Activated CD8-positive, alpha-beta memory T cell treated with anti-CD3 and anti-CD28 coated beads, Interleukin-2, amount 50 U/mL, for 1 hour (primary cell): ENCODE measurements at regions not wholly inside any gene's neighbourhood (a gene's known extent, or its start where the extent isn't known, plus 50 kb on each side); places are given as distances from the start of the nearest gene placed in this dataset.

Experiments
- DNase-seq: peaks from one replicate; pipeline ENCODE4 v3.0.0-alpha.2; 2020; ENCODE audit errors: extremely low read depth

DNA sequence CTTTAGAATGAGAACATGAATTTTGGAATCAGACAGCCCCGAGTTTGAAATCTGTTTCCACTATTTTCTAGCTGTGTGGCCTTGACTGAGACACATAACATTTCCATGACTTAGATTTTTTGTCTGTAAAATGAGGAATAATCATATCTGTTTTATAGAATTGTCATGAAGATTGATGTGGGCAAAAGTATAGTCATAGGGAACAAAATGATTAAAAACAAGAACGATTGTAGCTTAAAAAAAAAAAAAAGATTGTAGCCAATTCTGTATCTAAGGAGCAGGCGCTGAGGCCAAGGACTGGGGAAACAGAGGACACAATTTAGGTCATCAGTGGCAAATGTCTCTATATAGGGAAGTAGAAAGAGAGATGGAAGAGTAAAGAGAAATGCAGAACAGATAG, 201.6 kb upstream of the C1QTNF7 start:
- no peak for DNase-seq

DNA sequence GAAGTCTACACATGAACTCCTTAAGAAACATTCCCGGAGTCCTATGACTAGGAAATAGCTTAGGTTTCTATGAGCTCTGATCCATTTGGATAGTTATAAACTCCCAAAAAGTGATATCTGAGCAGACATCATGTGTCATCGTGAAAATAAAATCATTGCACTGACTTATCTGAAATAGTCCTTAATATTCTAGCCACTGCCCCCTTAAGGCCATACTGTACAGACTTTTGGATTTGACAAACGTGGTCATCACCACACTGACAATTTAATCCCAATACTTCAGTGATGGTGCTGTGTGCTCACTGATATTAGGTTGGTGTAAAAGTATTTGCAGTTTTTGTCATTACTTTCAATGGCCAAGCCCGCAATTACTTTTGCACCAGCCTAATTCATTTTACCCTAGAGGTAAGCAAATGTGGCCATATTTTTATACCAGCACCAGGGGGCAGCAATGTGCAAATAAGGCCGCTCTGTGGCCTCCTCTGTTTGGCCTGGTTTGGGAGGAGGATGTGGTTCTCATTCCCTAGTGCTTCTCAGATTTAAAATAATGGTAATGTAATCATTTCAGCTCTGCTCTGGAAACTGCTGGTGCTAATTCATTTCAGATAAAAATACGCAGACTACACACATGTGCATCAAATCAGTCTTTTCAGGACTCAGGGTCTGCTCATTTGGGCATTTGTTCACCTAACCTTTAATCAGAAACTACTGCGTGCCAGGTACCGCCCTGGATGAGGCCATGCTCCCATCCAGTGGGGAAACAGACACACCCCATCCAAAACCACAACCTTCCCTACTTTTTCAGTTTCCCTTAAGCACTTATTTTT, 196.4 kb upstream of the C1QTNF7 start:
- DNase-seq, result peak; percentile 39

DNA sequence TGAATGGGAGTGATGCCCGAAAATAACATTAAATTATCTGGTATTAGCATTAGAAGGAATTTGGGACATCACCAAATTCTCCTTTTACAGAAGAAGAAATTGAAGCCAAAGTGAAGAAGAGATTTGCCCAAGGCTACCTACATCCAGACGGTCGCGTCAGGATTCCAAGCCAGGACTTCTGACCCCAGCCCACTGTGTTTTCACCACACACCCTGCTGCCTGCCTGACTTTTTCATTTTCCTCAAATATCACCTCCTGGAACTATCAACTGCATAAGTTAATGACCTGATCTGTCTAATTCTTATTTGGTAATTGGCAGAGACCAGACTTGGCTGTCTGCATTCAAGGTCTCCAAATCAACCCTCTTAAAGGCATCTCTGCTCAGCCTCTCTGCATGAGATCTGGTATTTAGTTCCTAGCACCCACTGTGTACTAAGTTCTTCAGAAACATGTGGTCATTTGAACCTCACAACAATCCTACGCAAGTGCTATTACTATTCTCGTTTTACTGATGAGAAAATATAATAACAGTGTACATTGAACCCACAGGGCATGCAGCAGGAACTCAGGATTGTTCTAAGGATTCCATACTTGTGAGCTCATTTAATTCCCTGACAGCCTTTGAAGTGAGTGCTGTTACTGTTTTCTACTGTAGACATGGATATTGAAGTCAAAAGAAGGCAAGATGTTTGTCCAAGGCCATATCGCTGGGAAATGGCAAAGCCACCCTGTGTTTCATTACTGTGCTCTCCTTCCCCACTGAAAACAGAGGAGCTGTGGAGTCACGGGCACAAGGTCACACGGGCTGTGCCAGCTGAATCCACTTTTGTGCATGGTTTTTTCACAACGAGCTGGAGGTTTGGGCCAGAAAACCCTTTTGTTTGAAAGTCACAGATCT, 195.2 kb upstream of the C1QTNF7 start:
- DNase-seq, result no peak

DNA sequence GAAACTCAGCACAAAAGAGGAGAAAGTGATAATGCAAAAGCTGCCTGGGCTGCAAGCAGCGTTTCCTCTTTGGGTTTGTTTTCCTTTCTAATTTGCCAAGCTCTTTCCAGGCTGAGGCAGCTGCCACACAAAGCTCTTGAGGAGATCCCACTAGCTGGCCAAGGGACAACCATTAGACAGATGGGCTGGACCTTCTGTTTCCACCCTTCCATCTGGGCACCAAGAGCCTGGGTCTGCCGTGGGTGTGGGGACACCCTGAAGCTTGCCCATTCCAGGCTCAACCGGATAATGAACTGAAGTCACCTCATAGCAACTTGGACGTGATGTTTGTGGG, 194.6 kb upstream of the C1QTNF7 start:
- DNase-seq, result no peak

DNA sequence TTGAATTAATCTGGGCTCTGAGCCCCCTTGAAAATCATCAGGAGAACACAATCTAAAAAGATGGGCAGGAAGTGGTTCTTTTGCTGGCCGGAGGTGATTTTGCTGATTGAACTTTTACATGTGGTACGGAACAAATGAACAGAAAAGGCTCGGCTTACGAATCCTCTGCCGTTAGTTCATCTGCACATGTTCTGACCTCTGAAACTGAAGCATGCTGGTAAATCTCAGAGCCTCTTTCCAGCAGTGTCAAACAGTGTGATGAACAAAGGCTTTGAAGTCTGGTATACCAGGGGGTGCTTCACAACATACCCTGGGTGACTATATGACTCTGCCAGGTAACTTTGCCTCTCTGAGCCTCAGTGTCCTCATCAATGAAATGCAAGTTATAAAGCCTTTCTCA, 194.2 kb upstream of the C1QTNF7 start:
- no peak for DNase-seq

DNA sequence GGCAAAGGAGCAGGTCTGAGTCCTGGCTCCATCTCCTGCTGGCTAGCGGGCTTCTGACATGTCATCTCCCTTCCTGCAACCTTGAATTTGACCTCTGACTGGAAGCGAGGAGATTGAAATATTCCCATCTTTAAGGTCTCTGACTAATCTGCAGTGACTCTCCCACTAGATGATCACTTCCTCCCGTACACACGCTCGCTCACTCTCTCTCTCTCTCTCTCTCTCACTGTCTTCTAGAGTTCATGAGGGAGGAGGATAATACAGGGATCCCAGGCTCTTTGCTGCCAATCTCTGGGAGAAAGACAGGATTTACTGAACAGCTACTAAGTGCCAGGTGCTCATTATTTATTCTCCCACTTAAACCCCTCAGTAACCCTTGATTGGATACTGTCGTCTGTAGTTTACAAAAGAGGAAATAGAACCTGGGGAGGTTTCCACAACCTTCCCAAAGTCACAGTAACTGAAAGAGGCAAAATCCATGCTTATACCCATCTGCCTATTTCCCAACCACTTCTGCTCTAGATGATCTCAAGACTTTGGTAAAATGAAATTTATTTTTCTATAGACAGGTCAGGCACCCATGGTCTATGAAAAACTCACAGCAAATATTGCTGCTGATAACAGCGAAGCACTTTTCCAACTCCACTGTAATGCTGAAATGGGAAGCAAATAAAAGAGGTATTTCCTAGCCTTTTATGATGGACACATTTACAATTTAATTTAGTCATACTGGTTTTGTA, 193.5 kb upstream of the C1QTNF7 start:
- DNase-seq, result no peak

DNA sequence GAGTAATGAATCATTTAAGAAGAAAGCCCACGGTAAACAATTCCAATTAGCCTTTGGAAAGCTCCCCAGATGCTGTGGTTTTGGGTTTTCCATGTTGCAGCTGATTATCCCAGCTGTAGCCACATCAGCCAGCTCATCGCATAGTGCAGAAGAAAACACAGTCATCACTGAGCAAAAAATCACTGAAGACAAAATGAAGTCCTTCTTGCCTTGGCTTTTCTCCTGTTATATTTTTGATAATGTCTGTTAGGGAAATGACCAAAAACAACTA, 193.0 kb upstream of the C1QTNF7 start:
- DNase-seq, result no peak

DNA sequence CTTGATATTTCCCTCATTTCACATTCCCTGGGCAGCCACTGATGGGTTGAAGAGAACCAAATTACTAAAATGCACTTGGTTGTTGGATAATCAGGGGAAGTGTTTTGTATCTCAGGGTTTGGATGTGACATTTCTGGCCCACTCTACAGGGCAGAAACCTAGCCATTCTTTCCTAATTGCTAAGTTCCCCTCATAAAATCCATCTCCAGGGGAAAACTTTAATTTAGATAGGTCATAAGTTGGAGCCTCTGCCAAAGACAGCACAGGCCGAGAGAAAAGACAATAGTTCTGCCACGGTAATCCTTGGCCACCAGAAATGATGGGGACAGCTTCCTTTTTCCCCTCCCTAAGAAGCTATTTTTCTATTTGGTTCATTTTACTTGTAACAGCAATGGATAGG, 192.7 kb upstream of the C1QTNF7 start:
- DNase-seq, result no peak

DNA sequence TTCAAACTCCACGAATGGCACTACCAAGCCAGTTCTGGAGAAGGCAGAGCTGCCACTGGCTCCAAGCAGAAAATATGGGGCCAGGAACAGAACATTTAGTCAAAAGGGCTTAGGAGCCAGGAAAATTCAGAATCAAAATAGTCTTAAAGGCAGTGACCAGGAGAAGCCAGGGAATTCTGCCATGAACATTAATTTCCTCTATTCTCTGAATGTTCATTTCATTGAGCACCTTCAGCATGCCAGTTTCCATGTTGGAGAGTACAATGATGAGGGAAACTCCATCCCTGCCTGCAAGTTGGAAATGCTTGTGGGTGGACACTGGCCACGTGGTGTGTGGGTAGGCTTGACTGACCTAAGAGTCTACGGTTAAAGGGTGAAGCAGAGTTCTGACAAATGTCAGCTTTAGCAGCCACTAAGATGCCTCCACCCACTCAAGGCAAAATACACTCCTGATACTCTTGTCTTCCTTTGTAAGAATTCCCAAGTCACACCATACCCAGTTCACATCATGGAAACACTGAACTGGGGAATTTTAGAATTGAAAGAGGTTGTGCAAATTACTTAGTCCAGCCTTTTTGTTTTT, 190.1 kb upstream of the C1QTNF7 start:
- no peak for DNase-seq

DNA sequence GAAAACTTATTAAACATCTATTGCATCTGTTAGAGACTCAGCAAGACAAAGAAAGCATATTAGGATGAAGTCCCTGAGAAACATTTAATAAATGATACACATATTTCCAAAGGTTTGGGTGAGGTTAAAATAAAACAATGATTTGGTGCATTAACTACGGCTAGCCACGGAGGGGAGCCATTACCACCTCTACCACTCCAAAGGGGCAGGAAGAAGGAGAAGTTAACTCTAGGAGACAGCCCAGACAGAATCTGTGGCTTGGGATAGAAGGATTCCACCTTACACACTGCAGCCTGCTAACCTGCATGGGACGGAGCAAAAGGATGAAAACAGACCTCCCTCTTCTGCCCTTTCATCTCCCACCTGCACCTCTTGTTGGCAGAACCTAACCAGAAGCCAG, 189.1 kb upstream of the C1QTNF7 start:
- no peak for DNase-seq

DNA sequence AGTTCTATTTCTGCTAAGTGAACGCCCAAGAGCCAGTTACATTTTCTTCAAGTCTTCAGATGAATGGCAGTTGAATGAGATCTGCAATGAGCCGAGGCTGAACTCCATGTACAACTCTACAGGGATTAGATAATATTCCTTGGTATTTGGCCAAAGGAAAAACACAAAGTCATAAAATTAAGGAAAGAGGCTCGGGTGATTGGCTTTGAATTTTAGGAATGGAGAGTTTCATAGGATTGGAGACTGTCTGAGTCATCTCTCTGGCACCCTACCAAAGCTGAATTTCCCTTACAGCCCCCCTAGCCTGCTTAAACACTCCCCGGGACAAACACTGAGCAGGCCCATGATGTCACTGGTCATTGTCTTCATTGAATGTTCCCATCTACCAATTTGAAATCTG, 188.0 kb upstream of the C1QTNF7 start:
- no peak for DNase-seq

DNA sequence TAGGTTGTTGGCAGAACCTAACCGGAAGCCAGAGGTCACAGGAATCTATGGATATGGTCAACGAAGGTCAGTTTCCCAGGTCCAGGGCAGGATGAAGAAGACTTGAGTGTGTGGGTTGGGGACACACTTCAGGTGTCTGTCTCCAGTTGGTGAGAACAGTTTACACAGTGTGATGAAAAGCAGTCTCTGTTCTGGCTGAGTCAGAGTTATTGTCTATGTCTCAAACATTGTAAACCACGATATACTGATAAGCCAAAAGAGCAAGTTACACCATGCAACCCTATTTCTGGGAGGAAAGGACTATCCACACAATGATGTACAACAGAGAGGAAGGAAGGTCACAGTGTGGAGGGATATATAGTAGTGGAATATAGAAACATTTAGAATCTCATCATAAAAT, 187.1 kb upstream of the C1QTNF7 start:
- DNase-seq, result no peak

DNA sequence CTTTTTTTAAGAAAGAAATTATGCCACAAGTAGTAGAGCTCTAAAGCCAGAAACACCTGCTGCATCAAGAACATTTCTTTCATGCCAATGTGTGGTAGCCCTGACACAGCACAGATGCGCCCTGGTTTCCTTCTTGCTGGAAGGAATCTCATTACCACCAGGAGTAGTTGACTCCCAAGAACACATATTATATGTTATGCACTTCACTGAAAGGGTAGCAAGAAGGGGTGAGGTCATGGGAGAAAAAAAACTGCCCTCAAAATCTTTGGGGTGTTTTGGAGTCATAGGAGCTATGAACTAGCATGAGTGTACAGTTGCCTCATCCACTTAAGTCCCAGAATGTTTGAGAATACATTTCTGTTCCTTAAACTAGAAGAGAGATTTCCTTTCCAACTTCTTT, 185.8 kb upstream of the C1QTNF7 start:
- no peak for DNase-seq

DNA sequence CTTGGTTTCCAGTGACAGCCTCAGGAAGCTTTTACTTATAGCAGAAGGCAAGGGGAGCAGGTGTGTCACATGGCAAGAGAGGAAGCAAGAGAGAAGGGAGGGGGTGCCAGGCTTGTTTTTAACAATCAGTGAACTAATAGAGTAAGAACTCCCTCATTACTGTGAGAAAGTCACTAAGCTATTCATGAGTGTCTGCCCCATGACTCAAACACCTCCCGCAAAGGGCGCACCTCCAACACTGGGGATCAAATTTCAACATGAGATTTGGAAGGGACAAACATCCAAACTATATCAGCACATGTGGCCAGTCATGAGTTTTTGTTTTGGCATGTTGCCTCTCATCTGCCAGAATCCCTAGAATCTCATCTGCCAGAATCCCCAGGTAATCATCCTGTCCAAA, 183.5 kb upstream of the C1QTNF7 start:
- no peak for DNase-seq

DNA sequence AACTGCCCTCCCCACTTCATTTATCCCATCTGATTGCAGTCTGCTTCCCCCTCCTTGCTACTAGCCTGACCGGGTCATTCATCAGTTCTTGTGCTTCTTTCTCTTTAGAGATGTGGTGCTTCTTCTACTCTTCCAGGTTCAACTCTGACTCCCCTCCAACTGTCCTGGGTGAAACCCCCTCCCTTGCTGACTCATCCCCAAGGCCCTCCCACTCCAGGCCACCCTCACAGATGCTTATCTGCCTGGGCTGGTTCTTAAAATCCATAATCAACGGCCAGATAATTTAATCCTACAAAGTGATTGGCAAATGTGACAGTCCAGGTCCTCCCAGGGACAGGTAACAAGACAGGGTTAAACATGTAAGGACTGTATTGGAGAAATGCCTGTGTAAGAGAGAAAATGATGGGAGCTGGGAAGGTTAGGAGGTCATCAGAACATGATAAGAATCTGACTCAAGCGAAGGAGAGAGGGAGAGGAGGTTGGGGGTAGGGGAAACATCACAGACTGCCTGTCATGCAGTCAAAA, 182.8 kb upstream of the C1QTNF7 start:
- DNase-seq, result no peak

DNA sequence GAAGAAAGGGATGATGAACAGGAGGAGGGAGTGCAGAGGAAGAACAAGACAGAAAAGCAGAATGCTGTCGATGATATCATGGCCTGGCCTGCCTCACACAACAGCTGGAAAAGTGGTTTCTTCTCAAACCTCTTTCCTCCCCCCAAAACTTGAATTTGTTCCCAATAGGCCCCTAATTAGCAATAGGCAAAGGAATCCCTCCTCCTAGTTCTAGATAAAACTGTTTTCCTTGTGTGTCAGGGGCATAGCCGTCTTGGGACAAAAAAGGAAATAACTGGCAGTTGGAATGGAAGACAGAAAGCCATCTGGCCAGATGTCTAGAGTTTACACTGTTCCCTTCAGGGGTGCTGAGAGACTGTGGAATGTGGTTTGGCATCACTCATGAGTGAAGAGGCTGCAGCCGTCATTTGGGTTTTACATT, 177.8 kb upstream of the C1QTNF7 start:
- DNase-seq, result no peak

DNA sequence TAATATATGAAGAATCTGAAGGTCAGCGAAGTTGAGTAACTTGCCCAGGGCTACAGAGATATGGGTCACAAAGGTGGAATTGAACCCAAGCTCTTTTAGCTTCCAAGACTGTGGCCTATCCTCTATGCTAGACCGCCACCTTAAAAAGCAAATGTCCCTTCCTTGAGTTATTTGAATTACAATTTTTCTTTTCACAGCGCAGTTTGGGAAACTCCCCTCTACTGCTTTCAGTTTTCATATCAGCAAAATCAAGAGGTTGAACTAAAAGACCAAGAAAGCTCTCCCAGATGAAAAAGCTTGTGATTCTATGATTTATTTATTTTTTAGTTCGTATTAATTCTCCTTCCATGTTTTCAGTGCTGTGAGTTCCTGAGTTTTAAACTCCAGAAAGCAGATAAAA, 174.5 kb upstream of the C1QTNF7 start:
- no peak for DNase-seq

DNA sequence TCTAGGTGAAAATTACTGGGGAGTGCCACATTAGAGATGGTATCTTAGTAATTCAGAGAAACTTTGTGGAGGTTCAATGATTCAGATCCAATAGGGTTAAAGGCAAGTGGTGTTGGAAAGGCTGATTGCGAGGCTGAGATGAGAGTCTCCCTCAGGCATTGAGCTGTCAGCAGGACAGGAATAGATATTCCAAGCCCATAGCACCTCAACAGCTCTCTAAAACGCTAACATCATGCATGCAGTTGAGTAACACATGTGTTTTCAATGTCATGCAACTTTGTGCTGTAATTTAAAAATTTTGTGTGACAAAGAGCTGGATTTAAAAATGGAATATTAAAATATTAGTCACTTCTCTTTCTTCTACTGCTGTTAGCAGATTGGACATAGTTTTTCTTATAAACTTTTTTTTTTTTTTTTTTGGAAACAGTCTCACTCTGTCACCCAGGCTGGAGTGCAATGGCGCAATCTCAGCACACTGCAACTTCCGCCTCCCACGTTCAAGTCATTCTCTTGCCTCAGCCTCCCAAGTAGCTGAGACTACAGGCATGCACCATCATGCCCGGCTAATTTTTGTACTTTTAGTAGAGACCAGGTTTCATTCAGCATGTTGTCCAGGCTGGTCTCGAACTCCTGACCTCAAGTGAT, 173.5 kb upstream of the C1QTNF7 start:
- no peak for DNase-seq

DNA sequence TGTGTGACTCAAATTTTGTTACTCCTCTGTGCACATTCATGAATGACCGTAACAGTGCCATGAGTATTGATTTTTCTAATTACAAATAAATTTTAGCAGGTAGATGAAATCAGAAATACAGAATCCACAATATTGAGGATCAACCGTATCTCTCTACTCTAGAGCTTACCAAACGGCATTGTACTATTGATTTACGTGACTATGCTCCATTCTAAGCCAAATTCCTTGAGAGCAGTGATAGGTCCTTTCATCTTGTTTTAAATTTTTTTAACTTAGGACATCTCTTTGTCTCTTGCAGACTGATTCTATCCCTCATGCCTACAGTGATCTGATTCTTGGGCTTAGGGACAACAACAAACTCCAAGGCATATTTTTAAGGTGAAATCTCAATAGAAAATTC, 172.3 kb upstream of the C1QTNF7 start:
- DNase-seq, result no peak

DNA sequence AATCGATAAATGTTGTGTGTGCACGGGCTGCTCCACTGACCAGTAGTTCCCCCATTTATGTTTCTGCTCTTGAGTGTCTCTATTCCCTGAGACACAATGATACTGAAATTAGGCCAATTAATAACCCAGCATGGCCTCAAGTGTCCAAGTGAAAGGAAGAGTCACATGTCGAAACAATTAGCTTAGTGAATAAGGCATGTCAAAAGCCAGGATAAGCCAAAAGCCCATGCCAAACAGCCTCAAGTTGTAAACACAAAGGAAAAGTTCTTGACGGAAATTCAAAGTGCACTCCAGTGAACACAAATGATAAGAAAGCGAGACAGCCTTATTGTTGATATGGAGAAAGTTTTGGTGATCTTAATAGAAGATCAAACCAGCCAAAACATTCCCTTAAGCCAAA, 167.1 kb upstream of the C1QTNF7 start:
- DNase-seq, result no peak

DNA sequence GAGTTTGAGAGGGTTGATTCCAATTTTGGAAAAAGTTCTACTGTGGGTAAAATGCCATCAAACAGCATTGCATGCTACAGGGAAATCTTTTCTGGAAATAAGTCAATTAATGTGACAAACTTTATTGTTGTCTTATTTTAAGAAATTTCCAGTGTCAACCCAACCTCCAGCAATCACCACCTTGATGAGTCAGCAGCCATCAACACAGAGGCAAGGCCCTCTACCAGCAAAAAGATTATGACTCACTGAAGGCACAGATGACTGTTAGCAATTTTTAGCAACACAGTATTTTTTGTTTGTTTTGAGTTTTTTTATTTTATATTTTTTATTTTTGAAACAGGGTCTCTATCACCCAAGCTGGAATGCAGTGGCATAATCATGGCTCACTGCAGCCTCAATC, 165.4 kb upstream of the C1QTNF7 start:
- DNase-seq, result no peak

DNA sequence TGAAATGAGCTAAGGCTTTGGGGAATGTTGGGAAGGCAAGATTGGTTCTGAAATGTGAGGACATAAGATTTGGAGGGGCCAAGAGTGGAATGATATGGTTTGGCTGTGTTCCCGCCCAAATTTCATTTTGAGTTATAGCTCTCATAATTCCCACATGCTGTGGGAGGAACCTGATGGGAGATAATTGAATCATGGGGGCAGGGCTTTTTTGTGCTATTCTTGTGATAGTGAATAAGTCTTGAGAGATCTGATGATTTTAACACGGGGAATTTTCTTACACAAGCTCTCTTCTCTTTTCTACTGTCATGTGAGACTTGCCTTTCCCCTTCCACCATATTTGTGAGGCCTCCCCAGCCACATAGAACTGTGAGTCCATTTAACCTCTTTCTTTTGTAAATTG, 157.6 kb upstream of the C1QTNF7 start:
- no peak for DNase-seq
